Gastrocnemius medialis (tissue), 4 donors: ENCODE measurements at regions not wholly inside any gene's neighbourhood (a gene's known extent, or its start where the extent isn't known, plus 50 kb on each side); places are given as distances from the start of the nearest gene placed in this dataset.
"Not testable (repeated sequence)": the region's sequence is repeated elsewhere in the genome, so short reads cannot be mapped to it uniquely, and the experiment has no call there.

ENCODE experiments used
- CTCF ChIP-seq, 5 experiments: fragments of 450-650 bp in 3 of 5; fragments of 200-600 bp in 2 of 5; sonication (generic) in 2 of 5; IDR thresholded peaks in 4 of 5; conservative IDR thresholded peaks in 1 of 5; 1 replicate in 4 of 5; 2 replicates in 1 of 5; pipeline ENCODE4 v1.5.1; 2016 to 2019; ENCODE audit warnings: antibody characterized with exemption in 5 of 5, mild to moderate bottlenecking in 3 of 5, moderate library complexity in 3 of 5
- POLR2A ChIP-seq, 2 donors: fragments of 450-650 bp; IDR thresholded peaks; one replicate each; pipeline ENCODE4 v1.6.1; 2017; ENCODE audit warnings: antibody characterized with exemption in 2 of 2, mild to moderate bottlenecking in 2 of 2, moderate library complexity in 2 of 2

GRCh38 chr6:142998739-142999138, 53.8 kb upstream of the HIVEP2 start:
- not testable (repeated sequence) for TF ChIP-seq CTCF (IDR thresholded peaks at IDR 0.05 in 4 of 5, conservative IDR thresholded peaks at IDR 0.05 in 1 of 5); POLR2A (IDR thresholded peaks at IDR 0.05)
